ENCODE measurements at regions not wholly inside any gene's neighbourhood (a gene's known extent, or its start where the extent isn't known, plus 50 kb on each side); places are given as distances from the start of the nearest gene placed in this dataset.

GRCh38 chr4:79181190-79181589 is 144.7 kb downstream of the NAA11 start:
- H3K4me3 ChIP-seq (ENCODE audit: low read length): no peak overlapping the region
- Mint-ChIP-seq H3K9me3 (peaks cover 0 to 5% (median 2%) of the 10 kb centered on the region in 5 donors), H3K27me3 (no peaks in the 10 kb centered on the region), H3K4me3 (no peak overlapping the region), H3K36me3 (no peaks in the 10 kb centered on the region), H3K4me1 (no peaks in the 10 kb centered on the region), H3K27ac (no peak overlapping the region)
- H3K4me1 ChIP-seq (ENCODE audit: insufficient read depth, low read length): no peaks in the 10 kb centered on the region
- H3K9me3 ChIP-seq (ENCODE audit: low read length): no peaks in the 10 kb centered on the region
- POLR2A ChIA-PET: no interaction called here
- CTCF ChIA-PET: no interaction called here
- no peaks in the 10 kb centered on the region for H3K27me3 ChIP-seq (ENCODE audit: insufficient read depth, low read length, poor library complexity, severe bottlenecking)
- no peaks in the 10 kb centered on the region for H3K36me3 ChIP-seq (ENCODE audit: insufficient read depth, low read length)
- DNase-seq: no peak
- no peak overlapping the region for H3K27ac ChIP-seq (ENCODE audit: low read depth, low read length)

GRCh38 chr4:79178760-79179159 is 147.1 kb downstream of the NAA11 start:
- CTCF ChIA-PET: no interaction called here
- H3K27ac Mint-ChIP-seq: no peak overlapping the region

GRCh38 chr4:79177388-79177787 is 148.5 kb downstream of the NAA11 start:
- Mint-ChIP-seq H3K27ac (no peak overlapping the region), H3K27me3 (no peaks in the 10 kb centered on the region), H3K36me3 (no peaks in the 10 kb centered on the region), H3K9me3 (peaks cover 0 to 5% (median 2%) of the 10 kb centered on the region in 5 donors), H3K4me1 (no peaks in the 10 kb centered on the region), H3K4me3 (no peak overlapping the region)
- DNase-seq: no peak
- no peaks in the 10 kb centered on the region for H3K4me1 ChIP-seq (ENCODE audit: insufficient read depth, low read length)
- H3K4me3 ChIP-seq (ENCODE audit: low read length): no peak overlapping the region
- no peaks in the 10 kb centered on the region for H3K9me3 ChIP-seq (ENCODE audit: low read length)
- no peak overlapping the region for H3K27ac ChIP-seq (ENCODE audit: low read depth, low read length)
- no peaks in the 10 kb centered on the region for H3K36me3 ChIP-seq (ENCODE audit: insufficient read depth, low read length)
- ChIA-PET POLR2A (no interaction called here), CTCF (no interaction called here)
- H3K27me3 ChIP-seq (ENCODE audit: insufficient read depth, low read length, poor library complexity, severe bottlenecking): no peaks in the 10 kb centered on the region

More at GRCh38 chr4:79178760-79179159, 147.1 kb downstream of the NAA11 start:
- Mint-ChIP-seq H3K27me3 (no peaks in the 10 kb centered on the region), H3K4me3 (no peak overlapping the region), H3K36me3 (no peaks in the 10 kb centered on the region), H3K4me1 (no peaks in the 10 kb centered on the region), H3K9me3 (peaks cover 0 to 5% (median 2%) of the 10 kb centered on the region in 5 donors)
- Histone ChIP-seq H3K36me3 (ENCODE audit: insufficient read depth, low read length) (no peaks in the 10 kb centered on the region), H3K27ac (ENCODE audit: low read depth, low read length) (no peak overlapping the region), H3K9me3 (ENCODE audit: low read length) (no peaks in the 10 kb centered on the region), H3K27me3 (ENCODE audit: insufficient read depth, low read length, poor library complexity, severe bottlenecking) (no peaks in the 10 kb centered on the region), H3K4me3 (ENCODE audit: low read length) (no peak overlapping the region), H3K4me1 (ENCODE audit: insufficient read depth, low read length) (no peaks in the 10 kb centered on the region)
- POLR2A ChIA-PET: no interaction called here
- DNase-seq: no peak

- no peak overlapping the region for H3K27ac Mint-ChIP-seq
- Histone ChIP-seq H3K4me1 (ENCODE audit: insufficient read depth, low read length) (no peaks in the 10 kb centered on the region), H3K36me3 (ENCODE audit: insufficient read depth, low read length) (no peaks in the 10 kb centered on the region), H3K27me3 (ENCODE audit: insufficient read depth, low read length, poor library complexity, severe bottlenecking) (no peaks in the 10 kb centered on the region), H3K9me3 (ENCODE audit: low read length) (no peaks in the 10 kb centered on the region), H3K4me3 (ENCODE audit: low read length) (no peak overlapping the region), H3K27ac (ENCODE audit: low read depth, low read length) (no peak overlapping the region)
- H3K27me3 Mint-ChIP-seq: no peaks in the 10 kb centered on the region
- no peaks in the 10 kb centered on the region for H3K36me3 Mint-ChIP-seq
- POLR2A ChIA-PET: no interaction called here
- H3K4me3 Mint-ChIP-seq: no peak overlapping the region
- H3K4me1 Mint-ChIP-seq: no peaks in the 10 kb centered on the region
- peaks cover 0 to 5% (median 2%) of the 10 kb centered on the region in 5 donors for H3K9me3 Mint-ChIP-seq
- CTCF ChIA-PET: no interaction called here
- no peak for DNase-seq
Measured at GRCh38 chr4:79176351-79176750, 149.5 kb downstream of the NAA11 start.

- Histone ChIP-seq H3K4me3 (ENCODE audit: low read length) (no peak overlapping the region), H3K4me1 (ENCODE audit: insufficient read depth, low read length) (no peaks in the 10 kb centered on the region), H3K27me3 (ENCODE audit: insufficient read depth, low read length, poor library complexity, severe bottlenecking) (no peaks in the 10 kb centered on the region), H3K36me3 (ENCODE audit: insufficient read depth, low read length) (no peaks in the 10 kb centered on the region), H3K27ac (ENCODE audit: low read depth, low read length) (no peak overlapping the region), H3K9me3 (ENCODE audit: low read length) (no peaks in the 10 kb centered on the region)
- Mint-ChIP-seq H3K4me1 (no peaks in the 10 kb centered on the region), H3K27ac (no peak overlapping the region), H3K4me3 (no peak overlapping the region), H3K27me3 (no peaks in the 10 kb centered on the region), H3K36me3 (no peaks in the 10 kb centered on the region), H3K9me3 (peaks cover 2 to 10% (median 4%) of the 10 kb centered on the region in 5 donors)
- ChIA-PET CTCF (no interaction called here), POLR2A (no interaction called here)
- DNase-seq: no peak
Measured at GRCh38 chr4:79175716-79176115, 150.1 kb downstream of the NAA11 start.

- ChIA-PET POLR2A (no interaction called here), CTCF (no interaction called here)
- Mint-ChIP-seq H3K9me3 (peaks cover 0 to 9% (median 3%) of the 10 kb centered on the region in 5 donors), H3K27ac (no peak overlapping the region), H3K4me1 (no peaks in the 10 kb centered on the region), H3K27me3 (no peaks in the 10 kb centered on the region), H3K36me3 (no peaks in the 10 kb centered on the region), H3K4me3 (no peak overlapping the region)
- H3K27ac ChIP-seq (ENCODE audit: low read depth, low read length): no peak overlapping the region
- no peaks in the 10 kb centered on the region for H3K4me1 ChIP-seq (ENCODE audit: insufficient read depth, low read length)
- no peaks in the 10 kb centered on the region for H3K36me3 ChIP-seq (ENCODE audit: insufficient read depth, low read length)
- H3K9me3 ChIP-seq (ENCODE audit: low read length): no peaks in the 10 kb centered on the region
- DNase-seq: no peak
- no peak overlapping the region for H3K4me3 ChIP-seq (ENCODE audit: low read length)
- H3K27me3 ChIP-seq (ENCODE audit: insufficient read depth, low read length, poor library complexity, severe bottlenecking): no peaks in the 10 kb centered on the region
Measured at GRCh38 chr4:79174490-79175252, 151.2 kb downstream of the NAA11 start.

- no peaks in the 10 kb centered on the region for H3K27me3 Mint-ChIP-seq
- Histone ChIP-seq H3K4me3 (ENCODE audit: low read length) (no peak overlapping the region), H3K4me1 (ENCODE audit: insufficient read depth, low read length) (no peaks in the 10 kb centered on the region), H3K27me3 (ENCODE audit: insufficient read depth, low read length, poor library complexity, severe bottlenecking) (no peaks in the 10 kb centered on the region), H3K9me3 (ENCODE audit: low read length) (no peaks in the 10 kb centered on the region), H3K27ac (ENCODE audit: low read depth, low read length) (no peak overlapping the region), H3K36me3 (ENCODE audit: insufficient read depth, low read length) (no peaks in the 10 kb centered on the region)
- H3K9me3 Mint-ChIP-seq: peaks cover 2 to 9% (median 6%) of the 10 kb centered on the region in 5 donors
- ChIA-PET CTCF (no interaction called here), POLR2A (no interaction called here)
- no peaks in the 10 kb centered on the region for H3K36me3 Mint-ChIP-seq
- H3K4me3 Mint-ChIP-seq: no peak overlapping the region
- H3K4me1 Mint-ChIP-seq: no peaks in the 10 kb centered on the region
- no peak for DNase-seq
- H3K27ac Mint-ChIP-seq: no peak overlapping the region
Measured at GRCh38 chr4:79173186-79173585, 152.7 kb downstream of the NAA11 start.

- H3K36me3 Mint-ChIP-seq: no peaks in the 10 kb centered on the region
- no peaks in the 10 kb centered on the region for H3K27me3 Mint-ChIP-seq
- no peak overlapping the region for H3K4me3 ChIP-seq (ENCODE audit: low read length)
- H3K9me3 Mint-ChIP-seq: peaks cover 3 to 10% (median 6%) of the 10 kb centered on the region in 5 donors
- POLR2A ChIA-PET: no interaction called here
- no peaks in the 10 kb centered on the region for H3K27me3 ChIP-seq (ENCODE audit: insufficient read depth, low read length, poor library complexity, severe bottlenecking)
- no peak overlapping the region for H3K27ac Mint-ChIP-seq
- CTCF ChIA-PET: no interaction called here
- H3K4me1 ChIP-seq (ENCODE audit: insufficient read depth, low read length): no peaks in the 10 kb centered on the region
- H3K36me3 ChIP-seq (ENCODE audit: insufficient read depth, low read length): no peaks in the 10 kb centered on the region
- no peaks in the 10 kb centered on the region for H3K4me1 Mint-ChIP-seq
- no peaks in the 10 kb centered on the region for H3K9me3 ChIP-seq (ENCODE audit: low read length)
- no peak overlapping the region for H3K4me3 Mint-ChIP-seq
- H3K27ac ChIP-seq (ENCODE audit: low read depth, low read length): no peak overlapping the region
- no peak for DNase-seq
Measured at GRCh38 chr4:79170077-79170476, 155.8 kb downstream of the NAA11 start.
